ENCODE measurements at regions not wholly inside any gene's neighbourhood (a gene's known extent, or its start where the extent isn't known, plus 50 kb on each side); places are given as distances from the start of the nearest gene placed in this dataset.

DNA sequence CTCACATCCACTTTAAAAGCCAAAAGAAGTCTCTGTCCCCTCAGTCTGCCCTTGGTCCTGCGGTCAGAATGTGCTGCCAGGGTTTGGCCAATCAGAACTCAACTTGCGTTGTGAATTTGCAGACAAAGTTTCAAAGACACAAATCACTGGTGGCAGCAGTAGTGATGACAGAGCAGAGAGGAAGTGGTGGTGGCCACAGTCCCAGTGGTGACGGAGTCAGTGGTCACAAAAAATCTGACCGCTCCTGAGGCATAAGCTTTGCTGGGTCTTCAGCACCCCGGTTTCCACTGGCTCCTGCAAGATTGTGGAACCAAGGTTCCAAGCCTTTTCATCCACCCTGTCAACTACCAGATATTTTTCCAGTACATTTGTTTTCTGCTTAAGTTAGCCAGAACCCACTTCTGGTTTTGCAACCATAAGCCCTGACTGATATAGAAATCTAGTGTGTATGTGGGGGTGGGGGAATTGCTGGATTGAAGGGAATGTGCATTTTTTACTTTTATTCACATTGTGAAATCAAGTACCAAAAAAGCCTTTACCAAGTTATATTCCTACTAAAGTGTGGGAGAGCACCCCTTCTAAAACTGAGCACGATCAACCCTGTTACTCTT lies 112.3 kb downstream of the TMPRSS5 start:
- H3K4me1 ChIP-seq (ENCODE audit: insufficient read depth, low read length, poor library complexity, severe bottlenecking): no peaks in the 10 kb centered on the region
- no peaks in the 10 kb centered on the region for H4K20me1 ChIP-seq (ENCODE audit: insufficient read depth, low read length)
- no peak overlapping the region for H3K4me3 ChIP-seq (ENCODE audit: low read depth, low read length, poor library complexity, severe bottlenecking)
- no peak for TF ChIP-seq EZH2phosphoT487 (IDR thresholded peaks at IDR 0.05; ENCODE audit: borderline replicate concordance, low read depth, low read length)
- TF ChIP-seq, protein P1, sequence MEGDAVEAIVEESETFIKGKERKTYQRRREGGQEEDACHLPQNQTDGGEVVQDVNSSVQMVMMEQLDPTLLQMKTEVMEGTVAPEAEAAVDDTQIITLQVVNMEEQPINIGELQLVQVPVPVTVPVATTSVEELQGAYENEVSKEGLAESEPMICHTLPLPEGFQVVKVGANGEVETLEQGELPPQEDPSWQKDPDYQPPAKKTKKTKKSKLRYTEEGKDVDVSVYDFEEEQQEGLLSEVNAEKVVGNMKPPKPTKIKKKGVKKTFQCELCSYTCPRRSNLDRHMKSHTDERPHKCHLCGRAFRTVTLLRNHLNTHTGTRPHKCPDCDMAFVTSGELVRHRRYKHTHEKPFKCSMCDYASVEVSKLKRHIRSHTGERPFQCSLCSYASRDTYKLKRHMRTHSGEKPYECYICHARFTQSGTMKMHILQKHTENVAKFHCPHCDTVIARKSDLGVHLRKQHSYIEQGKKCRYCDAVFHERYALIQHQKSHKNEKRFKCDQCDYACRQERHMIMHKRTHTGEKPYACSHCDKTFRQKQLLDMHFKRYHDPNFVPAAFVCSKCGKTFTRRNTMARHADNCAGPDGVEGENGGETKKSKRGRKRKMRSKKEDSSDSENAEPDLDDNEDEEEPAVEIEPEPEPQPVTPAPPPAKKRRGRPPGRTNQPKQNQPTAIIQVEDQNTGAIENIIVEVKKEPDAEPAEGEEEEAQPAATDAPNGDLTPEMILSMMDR (conservative IDR thresholded peaks at IDR 0.05; ENCODE audit: low read length): no peak
- H3K9me3 ChIP-seq (ENCODE audit: low read length): no peaks in the 10 kb centered on the region
- H3K27ac ChIP-seq (ENCODE audit: low read depth, low read length, poor library complexity, severe bottlenecking): no peak overlapping the region
- intact Hi-C loops (cut with micrococcal nuclease; ENCODE audit: unreplicated experiment): no loop called here
- H3K79me2 ChIP-seq (ENCODE audit: insufficient read depth, low read depth, low read length): no peaks in the 10 kb centered on the region
- no peaks in the 10 kb centered on the region for H3K9me2 ChIP-seq (ENCODE audit: insufficient read depth, low read length)
- CTCF ChIA-PET (ENCODE audit: unreplicated experiment): no interaction called here
- no TSS peak for BruUV-seq (replicated peaks)
- DNase-seq (ENCODE audit: low spot score): no peak
- no peak overlapping the region for H2AFZ ChIP-seq (ENCODE audit: low read length)
- POLR2A ChIA-PET: interaction anchor here (1.0 to 1.1 kb wide), 2 partner anchors 35 to 137 kb away, joined by 3 read pairs; no protein-coding TSS in a partner anchor
- no peaks in the 10 kb centered on the region for H3K36me3 ChIP-seq (ENCODE audit: insufficient read depth, low read length)
- H3K4me2 ChIP-seq (ENCODE audit: low read length): no peak overlapping the region

DNA sequence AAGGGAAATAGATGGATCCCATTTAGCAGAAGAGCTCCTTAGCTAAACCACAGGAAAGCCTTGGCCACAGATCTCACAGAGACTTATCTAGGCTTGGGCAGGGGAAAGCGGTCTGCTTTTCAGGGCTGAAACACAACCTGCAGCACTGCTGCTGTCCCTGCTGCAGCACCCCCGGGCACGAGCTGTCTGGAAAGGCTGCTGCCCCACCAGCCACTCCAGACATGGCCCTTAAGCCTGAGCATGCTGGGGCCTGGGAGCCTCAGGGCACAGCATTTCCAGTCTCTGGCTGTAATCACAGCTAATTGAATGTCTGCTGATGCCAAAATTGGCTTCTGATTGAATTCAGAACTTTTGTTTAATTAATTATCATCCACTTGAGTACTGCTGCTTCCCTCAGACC lies 115.0 kb downstream of the TMPRSS5 start:
- BruUV-seq (replicated peaks): no TSS peak
- Histone ChIP-seq H3K79me2 (ENCODE audit: insufficient read depth, low read depth, low read length) (no peaks in the 10 kb centered on the region), H3K9me2 (ENCODE audit: insufficient read depth, low read length) (no peaks in the 10 kb centered on the region), H4K20me1 (ENCODE audit: insufficient read depth, low read length) (no peaks in the 10 kb centered on the region; the same call in 1 of the 2 replicates), H3K36me3 (ENCODE audit: insufficient read depth, low read length) (no peaks in the 10 kb centered on the region), H3K9me3 (ENCODE audit: low read length) (no peaks in the 10 kb centered on the region), H3K4me2 (ENCODE audit: low read length) (no peak overlapping the region), H3K4me1 (ENCODE audit: insufficient read depth, low read length, poor library complexity, severe bottlenecking) (no peaks in the 10 kb centered on the region), H2AFZ (ENCODE audit: low read length) (no peak overlapping the region), H3K4me3 (ENCODE audit: low read depth, low read length, poor library complexity, severe bottlenecking) (no peak overlapping the region), H3K27ac (ENCODE audit: low read depth, low read length, poor library complexity, severe bottlenecking) (no peak overlapping the region)
- intact Hi-C loops (cut with micrococcal nuclease; ENCODE audit: unreplicated experiment): no loop called here
- DNase-seq (ENCODE audit: low spot score): no peak
- POLR2A ChIA-PET: no interaction called here
- CTCF ChIA-PET (ENCODE audit: unreplicated experiment): no interaction called here
- no peak for TF ChIP-seq EZH2phosphoT487 (IDR thresholded peaks at IDR 0.05; ENCODE audit: borderline replicate concordance, low read depth, low read length)
- TF ChIP-seq, protein P1 (conservative IDR thresholded peaks at IDR 0.05; ENCODE audit: low read length): no peak

DNA sequence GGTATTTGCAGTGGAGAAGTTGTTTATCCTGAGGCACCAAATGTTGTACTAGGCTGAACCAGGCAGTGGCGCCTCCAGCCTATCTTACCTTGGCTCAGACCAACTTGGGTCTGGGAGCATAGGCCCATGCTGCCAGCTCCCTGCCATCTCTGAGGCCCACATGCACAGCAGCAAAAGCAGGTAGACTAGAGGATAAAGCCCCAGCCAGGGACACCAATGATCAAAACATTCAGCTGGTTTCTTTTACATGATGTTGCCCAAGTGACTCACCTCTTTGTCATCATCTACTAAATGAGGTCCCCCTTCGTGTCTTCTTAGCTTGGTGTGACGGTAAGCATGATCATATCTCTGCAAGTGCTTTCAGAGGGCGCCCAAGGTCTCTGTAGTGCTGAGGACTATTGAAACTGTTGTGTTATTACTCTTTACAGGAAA lies 112.1 kb upstream of the DRD2 start:
- no peaks in the 10 kb centered on the region for H3K9me2 ChIP-seq (ENCODE audit: insufficient read depth, low read length)
- CTCF ChIA-PET (ENCODE audit: unreplicated experiment): no interaction called here
- H3K36me3 ChIP-seq (ENCODE audit: insufficient read depth, low read length): no peaks in the 10 kb centered on the region
- POLR2A ChIA-PET: interaction anchor here (0.6 kb wide), 1 partner anchor 27 kb away, joined by 3 read pairs; no protein-coding TSS in a partner anchor
- no peak overlapping the region for H3K4me2 ChIP-seq (ENCODE audit: low read length)
- BruUV-seq (replicated peaks): no TSS peak
- no peak for TF ChIP-seq EZH2phosphoT487 (IDR thresholded peaks at IDR 0.05; ENCODE audit: borderline replicate concordance, low read depth, low read length)
- TF ChIP-seq, protein P1 (conservative IDR thresholded peaks at IDR 0.05; ENCODE audit: low read length): no peak
- H4K20me1 ChIP-seq (ENCODE audit: insufficient read depth, low read length): no peaks in the 10 kb centered on the region; the same call in 1 of the 2 replicates
- no peak overlapping the region for H3K27ac ChIP-seq (ENCODE audit: low read depth, low read length, poor library complexity, severe bottlenecking)
- H3K4me1 ChIP-seq (ENCODE audit: insufficient read depth, low read length, poor library complexity, severe bottlenecking): no peaks in the 10 kb centered on the region
- no peaks in the 10 kb centered on the region for H3K79me2 ChIP-seq (ENCODE audit: insufficient read depth, low read depth, low read length)
- intact Hi-C loops (cut with micrococcal nuclease; ENCODE audit: unreplicated experiment): no loop called here
- no peaks in the 10 kb centered on the region for H3K9me3 ChIP-seq (ENCODE audit: low read length)
- no peak for DNase-seq (ENCODE audit: low spot score)
- H3K4me3 ChIP-seq (ENCODE audit: low read depth, low read length, poor library complexity, severe bottlenecking): no peak overlapping the region
- no peak overlapping the region for H2AFZ ChIP-seq (ENCODE audit: low read length)

Data from OCI-LY7 (cell line).